NCI-H524 treated with DMSO at 0.1 percent for 48 hours (cell line): ENCODE measurements at regions not wholly inside any gene's neighbourhood (a gene's known extent, or its start where the extent isn't known, plus 50 kb on each side); places are given as distances from the start of the nearest gene placed in this dataset.

Experiments
- DNase-seq: peaks from one replicate; lab custom pipeline; 2025; lab: John Stamatoyannopoulos, UW

GRCh38 chr12:124458220-124458991 is 109.0 kb downstream of the NCOR2 start:
- no peak for DNase-seq

GRCh38 chr12:124457287-124458219 is 109.9 kb downstream of the NCOR2 start:
- no peak for DNase-seq

- no peak for DNase-seq
Measured at GRCh38 chr12:124456652-124457152, 110.7 kb downstream of the NCOR2 start.

GRCh38 chr12:124456133-124456651 is 111.2 kb downstream of the NCOR2 start:
- DNase-seq: no peak

- DNase-seq: no peak
Measured at GRCh38 chr12:124455336-124455735, 112.1 kb downstream of the NCOR2 start.

- DNase-seq: no peak
Measured at GRCh38 chr12:124454735-124455134, 112.7 kb downstream of the NCOR2 start.

- no peak for DNase-seq
Measured at GRCh38 chr12:124454352-124454725, 113.1 kb downstream of the NCOR2 start.

GRCh38 chr12:124453419-124454351 is 113.7 kb downstream of the NCOR2 start:
- no peak for DNase-seq

- no peak for DNase-seq
Measured at GRCh38 chr12:124452576-124453331, 114.7 kb downstream of the NCOR2 start.

- DNase-seq: no peak
Measured at GRCh38 chr12:124451637-124452243, 115.7 kb downstream of the NCOR2 start.

GRCh38 chr12:124451016-124451415 is 116.4 kb downstream of the NCOR2 start:
- DNase-seq: no peak

GRCh38 chr12:124450376-124450750 is 117.0 kb downstream of the NCOR2 start:
- DNase-seq: no peak

GRCh38 chr12:124449623-124450375 is 117.6 kb downstream of the NCOR2 start:
- no peak for DNase-seq

GRCh38 chr12:124448955-124449622 is 118.3 kb downstream of the NCOR2 start:
- DNase-seq: no peak

- no peak for DNase-seq
Measured at GRCh38 chr12:124448241-124448954, 119.0 kb downstream of the NCOR2 start.

- DNase-seq: no peak
Measured at GRCh38 chr12:124446364-124446763, 121.0 kb downstream of the NCOR2 start.

GRCh38 chr12:124445826-124446225 is 121.6 kb downstream of the NCOR2 start:
- DNase-seq: no peak

- no peak for DNase-seq
Measured at GRCh38 chr12:124445121-124445718, 122.2 kb downstream of the NCOR2 start.
